Mucosa of descending colon (tissue), 3 donors: ENCODE measurements at regions not wholly inside any gene's neighbourhood (a gene's known extent, or its start where the extent isn't known, plus 50 kb on each side); places are given as distances from the start of the nearest gene placed in this dataset.

Experiments
- ATAC-seq: fragments of 200-7000 bp; cut with Tn5 transposase; one replicate; pipeline ENCODE4 v1.9.1; 2020; ENCODE audit warnings: mild to moderate bottlenecking, moderate library complexity
- DNase-seq, 3 donors: peaks; one replicate each; pipeline ENCODE4 v3.0.0-alpha.2; 2020
- H3K36me3 ChIP-seq: fragments of 200-600 bp; one replicate; pipeline ENCODE4 v1.8.0; 2021; ENCODE audit warnings: low read depth, mild to moderate bottlenecking
- H3K4me1 ChIP-seq: fragments of 200-600 bp; one replicate; pipeline ENCODE4 v1.8.0; 2021; ENCODE audit warnings: low read depth, mild to moderate bottlenecking
- H3K4me3 ChIP-seq: fragments of 200-600 bp; one replicate; pipeline ENCODE4 v1.8.0; 2021; ENCODE audit warnings: mild to moderate bottlenecking
- H3K9me3 ChIP-seq: fragments of 200-600 bp; one replicate; pipeline ENCODE4 v1.8.0; 2021; ENCODE audit warnings: mild to moderate bottlenecking
- CTCF ChIP-seq: fragments of 200-600 bp; IDR thresholded peaks from one replicate; pipeline ENCODE4 v1.8.0; 2022; ENCODE audit warnings: antibody characterized with exemption, mild to moderate bottlenecking
- intact Hi-C, 2 donors: fragments of 100-400 bp; cut with DNase I in 1 of 2; cut with micrococcal nuclease in 1 of 2; formaldehyde crosslinking; loops; one replicate each; pipeline versions ENCODE4 v1.11.0 to v1.11.1; 2022; cut with DNase I, micrococcal nuclease
- donor health status: DM: no; HTN: no; CAD: no; lungs with moderate emphysema.
- donor health status: DM: no; HTN: no; CAD: no.
- donor health status: DM: no; HTN: yes; CAD: no.

- peak in 1 of 3 donors; percentile 60 for DNase-seq
- peak; percentile 96 for ATAC-seq
- H3K9me3 ChIP-seq: no peaks in the 10 kb centered on the region
- H3K4me3 ChIP-seq: no peak overlapping the region
- H3K36me3 ChIP-seq: no peaks in the 10 kb centered on the region
- H3K4me1 ChIP-seq: peaks cover 6% of the 10 kb centered on the region
- intact Hi-C loops: no loop called here
- no peak for TF ChIP-seq CTCF
Measured at GRCh38 chr5:113965225-113965624, 396.6 kb upstream of the KCNN2 start.

GRCh38 chr5:113969901-113970300 lies 392.0 kb upstream of the KCNN2 start:
- Histone ChIP-seq H3K9me3 (no peaks in the 10 kb centered on the region), H3K4me3 (no peak overlapping the region), H3K36me3 (no peaks in the 10 kb centered on the region), H3K4me1 (peaks cover 2% of the 10 kb centered on the region)
- ATAC-seq (no peak), DNase-seq (no peak)
- TF ChIP-seq CTCF: no peak
- intact Hi-C loops: no loop called here

- TF ChIP-seq CTCF: no peak
- Histone ChIP-seq H3K4me1 (no peaks in the 10 kb centered on the region), H3K4me3 (no peak overlapping the region), H3K36me3 (no peaks in the 10 kb centered on the region), H3K9me3 (no peaks in the 10 kb centered on the region)
- DNase-seq: no peak
- intact Hi-C loops: no loop called here
- no peak for ATAC-seq
Measured at GRCh38 chr5:113971454-113971853, 390.4 kb upstream of the KCNN2 start.

- DNase-seq: no peak
- intact Hi-C loops: no loop called here
- no peaks in the 10 kb centered on the region for H3K36me3 ChIP-seq
- no peaks in the 10 kb centered on the region for H3K4me1 ChIP-seq
- no peak for TF ChIP-seq CTCF
- no peak for ATAC-seq
- no peaks in the 10 kb centered on the region for H3K9me3 ChIP-seq
- no peak overlapping the region for H3K4me3 ChIP-seq
Measured at GRCh38 chr5:113974976-113975375, 386.9 kb upstream of the KCNN2 start.

- Histone ChIP-seq H3K9me3 (no peaks in the 10 kb centered on the region), H3K36me3 (no peaks in the 10 kb centered on the region), H3K4me1 (no peaks in the 10 kb centered on the region), H3K4me3 (no peak overlapping the region)
- ATAC-seq (no peak), DNase-seq (no peak)
- intact Hi-C loops: no loop called here
- TF ChIP-seq CTCF: no peak
Measured at GRCh38 chr5:113984928-113985327, 376.9 kb upstream of the KCNN2 start.

GRCh38 chr5:113985505-113985904 lies 376.4 kb upstream of the KCNN2 start:
- H3K36me3 ChIP-seq: no peaks in the 10 kb centered on the region
- TF ChIP-seq CTCF: no peak
- no peaks in the 10 kb centered on the region for H3K4me1 ChIP-seq
- no peaks in the 10 kb centered on the region for H3K9me3 ChIP-seq
- DNase-seq: no peak
- no peak overlapping the region for H3K4me3 ChIP-seq
- ATAC-seq: no peak
- intact Hi-C loops: no loop called here
